ENCODE measurements at regions not wholly inside any gene's neighbourhood (a gene's known extent, or its start where the extent isn't known, plus 50 kb on each side); places are given as distances from the start of the nearest gene placed in this dataset.

GRCh38 chr4:148514041-148514440, 71.8 kb upstream of the NR3C2 start:
- Histone ChIP-seq H3K9me3 (ENCODE audit: insufficient read depth, low read length, severe bottlenecking) (no peaks in the 10 kb centered on the region), H3K4me1 (ENCODE audit: insufficient read depth, low read length) (no peaks in the 10 kb centered on the region), H3K9ac (ENCODE audit: low read depth, low read length) (no peak overlapping the region), H4K20me1 (ENCODE audit: insufficient read depth, low read length) (no peaks in the 10 kb centered on the region), H3K4me3 (ENCODE audit: low read depth in 1 of 2, low read length in 2 of 2) (no peak overlapping the region), H3K27ac (ENCODE audit: low read length) (no peak overlapping the region), H3K4me2 (ENCODE audit: insufficient read depth, low read length) (no peak overlapping the region), H3K36me3 (ENCODE audit: insufficient read depth, low read length) (no peaks in the 10 kb centered on the region), H3K27me3 (ENCODE audit: insufficient read depth, low read length, poor library complexity) (no peaks in the 10 kb centered on the region), H2AFZ (ENCODE audit: low read depth, low read length) (no peak overlapping the region), H3K79me2 (ENCODE audit: insufficient read depth, low read length) (no peaks in the 10 kb centered on the region)
- no peak for ATAC-seq (ENCODE audit: insufficient read depth, low read depth)
- DNase-seq = no peak
- TF ChIP-seq EZH2 (IDR thresholded peaks at IDR 0.05; ENCODE audit: borderline replicate concordance, low read depth, low read length, severe bottlenecking) (no peak), CTCF (IDR thresholded peaks at IDR 0.05; ENCODE audit: borderline replicate concordance, extremely low read depth, low read length, poor library complexity, severe bottlenecking) (no peak)

GRCh38 chr4:148510211-148510610, 68.0 kb upstream of the NR3C2 start:
- TF ChIP-seq CTCF (IDR thresholded peaks at IDR 0.05; ENCODE audit: borderline replicate concordance, extremely low read depth, low read length, poor library complexity, severe bottlenecking) (no peak), EZH2 (IDR thresholded peaks at IDR 0.05; ENCODE audit: borderline replicate concordance, low read depth, low read length, severe bottlenecking) (no peak)
- no peaks in the 10 kb centered on the region for H3K36me3 ChIP-seq (ENCODE audit: insufficient read depth, low read length)
- no peaks in the 10 kb centered on the region for H3K27me3 ChIP-seq (ENCODE audit: insufficient read depth, low read length, poor library complexity)
- H3K4me3 ChIP-seq (ENCODE audit: low read depth in 1 of 2, low read length in 2 of 2) = no peak overlapping the region
- H2AFZ ChIP-seq (ENCODE audit: low read depth, low read length) = no peak overlapping the region
- no peaks in the 10 kb centered on the region for H4K20me1 ChIP-seq (ENCODE audit: insufficient read depth, low read length)
- ATAC-seq (ENCODE audit: insufficient read depth, low read depth) (no peak), DNase-seq (no peak)
- no peaks in the 10 kb centered on the region for H3K4me1 ChIP-seq (ENCODE audit: insufficient read depth, low read length)
- no peaks in the 10 kb centered on the region for H3K9me3 ChIP-seq (ENCODE audit: insufficient read depth, low read length, severe bottlenecking)
- no peak overlapping the region for H3K4me2 ChIP-seq (ENCODE audit: insufficient read depth, low read length)
- no peak overlapping the region for H3K27ac ChIP-seq (ENCODE audit: low read length)
- no peaks in the 10 kb centered on the region for H3K79me2 ChIP-seq (ENCODE audit: insufficient read depth, low read length)
- no peak overlapping the region for H3K9ac ChIP-seq (ENCODE audit: low read depth, low read length)

GRCh38 chr4:148503681-148504080, 61.5 kb upstream of the NR3C2 start:
- no peak for ATAC-seq (ENCODE audit: insufficient read depth, low read depth)
- Histone ChIP-seq H3K27ac (ENCODE audit: low read length) (no peak overlapping the region), H3K36me3 (ENCODE audit: insufficient read depth, low read length) (no peaks in the 10 kb centered on the region), H3K9ac (ENCODE audit: low read depth, low read length) (no peak overlapping the region), H3K4me3 (ENCODE audit: low read depth in 1 of 2, low read length in 2 of 2) (no peak overlapping the region), H3K4me2 (ENCODE audit: insufficient read depth, low read length) (no peak overlapping the region), H4K20me1 (ENCODE audit: insufficient read depth, low read length) (no peaks in the 10 kb centered on the region), H3K4me1 (ENCODE audit: insufficient read depth, low read length) (no peaks in the 10 kb centered on the region), H3K27me3 (ENCODE audit: insufficient read depth, low read length, poor library complexity) (no peaks in the 10 kb centered on the region), H2AFZ (ENCODE audit: low read depth, low read length) (no peak overlapping the region), H3K79me2 (ENCODE audit: insufficient read depth, low read length) (no peaks in the 10 kb centered on the region), H3K9me3 (ENCODE audit: insufficient read depth, low read length, severe bottlenecking) (no peaks in the 10 kb centered on the region)
- no peak for DNase-seq
- no peak for TF ChIP-seq EZH2 (IDR thresholded peaks at IDR 0.05; ENCODE audit: borderline replicate concordance, low read depth, low read length, severe bottlenecking)
- no peak for TF ChIP-seq CTCF (IDR thresholded peaks at IDR 0.05; ENCODE audit: borderline replicate concordance, extremely low read depth, low read length, poor library complexity, severe bottlenecking)

DNA sequence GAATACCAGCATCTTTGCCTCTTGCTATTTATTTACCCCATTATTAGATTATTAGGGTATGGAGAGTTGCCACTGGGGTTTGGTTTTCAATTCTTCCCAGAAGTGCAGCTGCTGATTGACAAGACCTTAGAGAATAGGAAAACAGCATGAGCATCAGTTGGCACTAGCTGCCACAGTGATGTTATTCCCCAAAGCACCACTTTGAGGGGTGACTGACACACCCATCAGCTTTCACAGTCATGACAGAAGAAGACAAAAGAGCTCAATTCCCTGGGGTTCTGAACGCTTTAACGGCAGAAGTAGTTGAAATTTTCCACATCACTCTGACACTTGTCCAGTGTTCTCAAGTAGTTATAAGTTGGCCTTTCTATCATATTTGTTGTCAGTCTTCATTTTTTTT, 55.0 kb upstream of the NR3C2 start:
- DNase-seq (no peak), ATAC-seq (ENCODE audit: insufficient read depth, low read depth) (no peak)
- Histone ChIP-seq H3K9me3 (ENCODE audit: insufficient read depth, low read length, severe bottlenecking) (no peaks in the 10 kb centered on the region), H3K4me3 (ENCODE audit: low read depth in 1 of 2, low read length in 2 of 2) (no peak overlapping the region), H3K27ac (ENCODE audit: low read length) (no peak overlapping the region), H3K27me3 (ENCODE audit: insufficient read depth, low read length, poor library complexity) (no peaks in the 10 kb centered on the region), H3K4me1 (ENCODE audit: insufficient read depth, low read length) (no peaks in the 10 kb centered on the region), H3K36me3 (ENCODE audit: insufficient read depth, low read length) (no peaks in the 10 kb centered on the region), H2AFZ (ENCODE audit: low read depth, low read length) (no peak overlapping the region), H3K9ac (ENCODE audit: low read depth, low read length) (no peak overlapping the region), H4K20me1 (ENCODE audit: insufficient read depth, low read length) (no peaks in the 10 kb centered on the region), H3K79me2 (ENCODE audit: insufficient read depth, low read length) (no peaks in the 10 kb centered on the region), H3K4me2 (ENCODE audit: insufficient read depth, low read length) (no peak overlapping the region)
- TF ChIP-seq EZH2 (IDR thresholded peaks at IDR 0.05; ENCODE audit: borderline replicate concordance, low read depth, low read length, severe bottlenecking) = no peak
